GM04504 (cell line): ENCODE measurements at regions not wholly inside any gene's neighbourhood (a gene's known extent, or its start where the extent isn't known, plus 50 kb on each side); places are given as distances from the start of the nearest gene placed in this dataset.

Experiments used
- DNase-seq: peaks from one replicate; pipeline ENCODE4 v3.0.0-alpha.2; 2012; ENCODE audit warnings: low read depth

DNA sequence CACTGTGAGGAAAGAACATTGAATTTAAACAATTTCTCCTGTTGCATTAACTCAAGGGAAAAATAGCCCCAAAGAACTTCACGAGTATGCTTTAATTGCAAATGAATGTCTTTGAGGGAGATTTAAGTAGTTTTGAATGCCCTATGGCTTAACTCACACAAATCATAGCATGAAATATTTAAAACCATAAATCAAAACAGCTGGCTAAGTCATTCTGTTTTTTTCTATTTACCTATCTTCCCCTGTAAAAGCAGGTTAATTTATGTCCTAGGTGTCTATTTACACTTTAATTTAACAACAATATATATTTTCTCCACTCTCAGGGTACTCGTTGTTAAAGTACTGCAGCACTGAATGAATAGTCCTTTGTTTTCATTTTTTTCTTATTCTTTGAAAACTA, 118.8 kb upstream of the PIEZO2 start:
- no peak for DNase-seq

DNA sequence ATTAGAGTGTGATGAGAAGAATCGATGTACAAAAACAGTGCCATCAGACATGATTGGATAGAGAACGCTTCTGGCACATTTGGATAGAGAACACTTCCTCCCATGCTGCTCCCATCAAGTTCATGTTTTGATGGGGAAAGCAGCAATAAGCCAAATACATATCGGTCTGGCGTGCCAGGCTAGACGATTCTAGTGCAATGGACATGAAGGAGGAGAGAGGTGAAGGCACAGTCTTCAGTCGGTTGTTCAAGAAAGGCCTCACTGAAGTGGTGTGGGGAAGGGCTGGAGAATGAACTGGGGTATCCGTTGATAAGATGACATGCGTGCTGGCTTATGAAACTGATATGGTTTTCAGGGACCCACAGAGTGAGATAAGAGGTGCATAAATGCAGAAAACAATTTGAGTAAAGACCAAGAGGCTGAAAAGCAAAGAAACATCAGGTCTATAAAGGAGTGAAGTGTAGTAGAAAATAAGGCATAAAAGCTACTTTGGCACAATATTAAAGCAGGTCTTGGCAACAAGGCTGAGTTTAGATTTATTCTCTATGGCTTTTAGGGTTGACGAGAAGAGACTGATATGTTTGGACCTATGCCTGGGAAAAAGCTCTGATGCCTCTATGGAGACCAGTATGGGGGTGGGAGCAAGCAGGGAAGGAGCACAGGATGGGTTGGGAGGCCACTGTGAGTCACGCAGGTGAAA, 117.6 kb upstream of the PIEZO2 start:
- no peak for DNase-seq

DNA sequence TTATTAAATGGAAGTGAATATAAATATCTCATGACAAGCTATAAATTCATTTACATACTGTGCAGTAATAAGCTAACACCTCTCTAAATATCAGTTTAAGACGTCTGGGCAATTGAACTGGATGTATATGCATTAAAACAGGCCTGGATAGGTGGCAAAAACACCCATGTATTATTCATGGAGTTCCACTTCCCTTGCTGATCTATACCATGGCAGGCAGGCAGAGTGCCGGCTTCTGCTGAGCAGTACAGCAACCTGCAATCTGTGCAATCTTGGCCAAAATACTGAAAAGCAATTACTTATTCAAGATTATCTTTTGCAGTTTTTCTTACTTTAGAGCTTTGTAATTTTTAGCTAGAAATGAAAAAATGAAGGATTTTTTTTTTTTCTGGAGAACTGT, 112.1 kb upstream of the PIEZO2 start:
- no peak for DNase-seq

DNA sequence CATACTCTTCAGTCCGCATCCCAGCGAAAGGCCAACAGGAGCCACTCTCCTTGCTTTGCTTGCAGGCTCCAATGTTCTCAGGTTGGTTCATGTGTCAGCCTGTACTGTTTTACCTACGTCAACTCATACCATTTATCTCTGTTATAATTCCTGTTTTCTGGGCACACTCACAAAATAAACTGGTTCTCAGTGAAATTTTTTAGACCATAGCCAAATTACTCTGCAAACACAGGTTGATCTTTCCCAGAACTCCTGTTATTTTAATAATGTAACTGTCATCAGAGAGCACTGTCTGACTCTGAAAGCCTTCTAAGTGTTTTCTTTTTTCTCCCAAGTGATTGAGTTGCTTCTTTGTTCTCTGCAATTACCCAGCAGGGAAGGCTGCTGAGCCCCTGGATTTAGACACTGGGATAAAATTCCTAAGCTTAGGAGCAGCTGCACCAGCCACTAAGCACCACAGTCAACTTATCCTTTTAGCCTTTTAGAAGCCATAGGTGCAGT, 111.6 kb upstream of the PIEZO2 start:
- no peak for DNase-seq

DNA sequence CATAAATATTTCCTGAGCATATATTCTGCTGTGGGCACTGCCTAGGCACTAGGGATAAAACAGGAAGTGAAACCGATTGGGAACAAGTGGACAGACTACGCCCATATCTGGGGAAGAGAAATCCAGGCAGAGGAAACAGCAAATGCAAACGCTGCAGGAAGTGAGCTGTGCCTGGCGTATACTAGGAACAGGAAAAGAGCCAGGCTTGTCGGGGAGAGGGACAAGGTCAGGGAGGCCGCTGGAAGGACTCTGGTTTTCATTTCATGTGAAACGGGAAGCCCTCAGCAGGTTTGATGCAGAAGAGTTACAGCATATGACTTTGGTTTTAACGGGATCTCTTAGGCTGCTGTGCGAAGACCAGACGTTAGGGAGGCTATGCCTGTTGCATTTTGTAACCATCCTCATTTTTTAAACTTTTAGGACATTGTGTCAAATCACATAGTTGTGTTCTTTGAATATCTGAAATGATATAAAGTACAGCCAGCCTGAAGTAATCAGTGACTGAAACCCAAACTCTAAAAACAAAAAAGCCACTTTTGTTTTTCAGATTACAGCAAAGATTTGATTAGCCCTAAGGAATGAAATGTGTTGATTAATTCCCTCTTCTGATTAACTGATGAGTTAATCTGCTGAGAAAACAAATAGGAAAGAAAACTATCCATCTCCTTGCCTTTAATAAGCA, 110.2 kb upstream of the PIEZO2 start:
- DNase-seq, result no peak

DNA sequence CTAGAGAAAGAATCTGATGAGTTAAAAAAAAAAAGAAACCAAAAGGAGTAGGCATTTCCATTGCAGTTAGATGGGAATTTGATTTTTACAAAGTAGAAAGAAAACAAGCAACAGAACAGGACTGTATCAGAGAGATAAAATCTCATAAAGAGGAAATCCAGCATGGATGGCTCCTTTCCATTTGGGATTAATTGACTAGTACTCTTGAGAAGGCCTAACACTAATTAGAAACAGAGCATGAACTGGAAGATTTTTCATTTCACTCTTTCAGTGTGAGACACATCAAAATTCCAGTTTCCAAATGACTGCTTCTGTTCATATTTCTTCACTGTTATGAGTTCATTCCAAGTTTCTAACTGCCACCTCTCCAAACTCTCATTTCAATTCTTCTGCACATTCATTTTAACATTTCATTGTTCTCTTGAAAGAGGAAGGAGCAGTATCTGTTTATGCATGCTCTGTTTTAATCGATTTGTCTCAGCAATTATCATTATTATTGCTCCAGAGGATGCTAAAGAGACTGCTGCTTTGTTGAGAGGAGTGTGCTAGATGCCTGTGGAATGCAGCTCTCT, 108.8 kb upstream of the PIEZO2 start:
- DNase-seq, result peak; percentile 38

DNA sequence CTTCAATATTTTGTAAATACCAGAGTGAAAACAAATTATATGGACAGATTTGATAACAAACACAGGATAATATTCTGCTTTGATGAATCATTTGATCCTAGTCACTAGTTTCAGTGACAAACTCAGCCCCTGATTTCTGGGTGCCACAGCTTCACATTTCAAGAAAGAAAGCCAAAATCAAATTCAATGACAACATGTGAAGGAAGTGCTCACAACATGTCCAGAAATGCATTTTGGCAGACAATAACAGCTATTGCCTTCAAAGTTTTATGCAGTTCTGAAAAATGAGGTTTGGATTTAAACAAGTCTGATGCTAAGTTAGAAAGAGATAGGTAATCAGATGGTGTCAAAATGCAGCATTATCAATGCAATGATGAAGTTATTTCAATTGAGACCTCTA, 106.9 kb upstream of the PIEZO2 start:
- DNase-seq, result no peak

DNA sequence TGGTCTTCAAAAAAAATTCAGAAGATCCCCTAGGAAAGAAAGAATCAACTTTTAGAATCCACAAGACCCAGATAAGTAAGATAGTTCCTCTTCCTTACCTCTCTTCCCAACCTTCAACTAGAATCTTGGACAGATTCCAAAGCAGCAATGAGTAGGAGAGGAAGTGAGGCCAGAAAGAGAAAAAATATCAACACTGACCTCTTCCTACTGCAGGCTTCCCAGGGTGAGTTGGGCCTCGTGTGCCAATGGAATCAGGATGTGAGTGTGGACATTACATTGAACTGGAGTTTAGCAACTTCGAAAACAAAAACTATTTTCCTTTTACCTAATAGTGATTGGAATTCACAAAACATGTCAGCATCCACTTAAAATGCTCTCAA, 102.5 kb upstream of the PIEZO2 start:
- DNase-seq, result peak; percentile 7

DNA sequence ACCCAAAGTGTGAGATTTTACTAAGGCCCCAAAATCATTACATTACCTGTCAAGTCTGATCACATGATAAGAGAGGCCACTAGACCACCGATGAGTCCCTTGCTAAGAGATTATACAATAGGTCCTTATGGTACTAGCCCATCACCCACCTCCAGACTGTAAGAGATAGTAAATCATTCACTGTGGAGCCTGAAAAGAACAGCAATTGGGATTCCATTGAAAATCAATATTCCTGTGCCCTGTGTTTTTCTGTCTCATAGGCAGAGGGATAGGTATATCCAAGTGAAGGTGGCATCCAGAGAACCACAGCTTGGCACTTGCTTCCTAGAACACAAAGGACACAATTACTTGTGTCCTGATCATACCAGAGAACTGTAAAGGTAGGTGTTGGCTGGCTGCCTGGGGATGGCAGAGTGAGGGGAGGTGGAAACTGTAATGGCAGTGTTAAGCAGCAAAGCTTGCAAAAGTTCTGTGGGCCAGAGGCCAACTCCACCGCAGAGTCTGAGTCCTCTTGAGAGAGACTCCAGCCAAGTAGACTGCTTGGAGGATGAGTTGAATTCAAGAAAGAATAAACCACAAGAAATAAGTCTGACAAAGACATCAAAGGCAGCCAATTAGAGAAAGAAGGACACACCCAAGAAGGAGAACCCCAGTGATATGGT, 102.0 kb upstream of the PIEZO2 start:
- DNase-seq, result peak; percentile 49

DNA sequence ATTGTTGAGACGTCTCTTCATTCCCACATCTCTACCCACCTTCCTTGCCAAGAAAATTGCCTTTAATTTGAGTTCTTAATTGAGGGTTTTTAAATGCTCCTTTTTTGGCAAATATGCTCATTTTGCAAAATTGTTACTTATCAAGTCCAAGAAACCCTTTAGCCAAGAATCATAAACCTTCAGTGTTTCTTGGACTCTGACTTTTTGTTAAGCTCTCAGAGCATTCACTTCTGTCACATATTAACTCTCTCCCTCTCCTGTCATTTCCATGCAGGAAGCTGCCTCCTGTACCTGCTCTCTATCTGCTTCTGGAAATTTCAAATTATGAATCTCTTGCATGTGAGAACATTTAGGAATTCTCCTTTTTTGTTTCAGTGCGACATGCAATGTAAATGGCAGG, 100.0 kb upstream of the PIEZO2 start:
- DNase-seq, result no peak

DNA sequence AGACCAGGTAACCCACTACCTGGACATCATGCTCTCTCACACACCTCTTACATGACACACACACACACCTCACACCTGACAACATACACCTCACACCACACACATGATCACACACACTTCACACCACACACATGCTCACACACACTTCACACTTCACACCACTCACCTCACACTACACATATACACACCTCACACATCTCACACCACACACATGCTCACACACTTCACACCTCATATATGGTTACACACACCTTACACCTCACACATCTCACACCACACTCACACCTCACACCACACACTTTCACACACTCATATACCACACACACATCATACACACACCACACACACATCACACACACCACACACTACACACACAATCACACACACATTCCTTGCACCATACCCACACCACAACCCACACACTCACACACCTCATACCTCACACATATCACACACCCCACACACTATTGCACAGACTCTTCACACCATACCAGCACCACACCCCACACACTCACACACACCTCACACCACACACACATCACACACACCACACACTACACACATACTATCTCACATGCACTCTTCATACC, 98.1 kb upstream of the PIEZO2 start:
- DNase-seq, result no peak

DNA sequence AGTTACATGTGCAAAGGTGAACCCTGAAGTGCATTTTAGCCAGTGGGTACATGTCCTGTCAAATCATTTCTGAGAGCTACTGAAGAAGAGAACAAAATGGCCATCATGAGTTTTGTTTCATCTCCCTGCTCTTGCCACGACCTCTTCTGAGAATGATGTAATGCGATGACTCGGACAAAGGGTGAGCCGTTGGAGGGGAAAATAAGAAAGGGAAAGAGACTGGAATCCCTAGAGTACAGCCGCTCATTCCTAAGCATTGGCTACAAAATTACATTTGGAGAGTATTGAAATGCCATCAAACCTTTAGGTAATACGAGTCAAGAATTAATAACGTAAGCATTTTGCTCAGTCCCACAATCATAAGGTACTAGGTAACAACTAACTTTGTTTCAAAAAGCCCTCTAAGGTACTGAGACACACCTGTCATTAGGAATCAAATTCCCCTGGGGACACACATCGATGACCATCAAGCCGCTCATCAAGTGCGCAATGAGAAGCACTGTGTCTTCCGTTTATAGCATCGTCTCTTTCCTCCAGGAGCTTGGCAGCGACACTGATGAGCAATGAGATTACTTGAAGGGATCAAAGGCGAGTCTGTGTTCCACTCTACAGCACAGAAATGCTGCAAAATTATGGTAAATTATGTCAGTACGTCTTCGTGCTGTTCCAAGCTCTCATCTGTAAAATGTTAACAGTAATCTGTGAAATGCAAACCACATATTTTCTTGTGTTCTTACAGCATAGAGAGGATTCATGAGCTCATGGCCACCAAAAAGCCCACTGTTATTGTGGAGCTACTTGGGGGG, 97.3 kb upstream of the PIEZO2 start:
- DNase-seq, result peak; percentile 66

DNA sequence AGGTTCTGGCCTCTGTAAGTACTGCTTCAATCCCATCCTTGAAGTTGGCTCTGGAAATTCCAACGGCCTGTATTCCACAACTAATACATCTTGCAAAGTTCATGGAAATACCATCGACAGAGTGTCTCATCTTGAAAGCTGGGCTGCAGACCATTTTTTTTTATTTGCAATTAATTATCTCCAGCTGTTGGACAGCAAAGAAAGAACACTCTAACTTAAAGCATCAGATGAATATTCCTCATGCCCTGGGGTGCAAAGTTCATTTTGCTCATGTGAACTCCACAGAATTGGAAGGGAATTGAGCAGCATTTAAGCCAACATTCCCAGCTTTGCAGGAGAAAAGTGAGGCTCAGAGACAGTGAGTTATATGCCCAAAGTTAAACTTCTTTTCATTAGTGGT, 96.5 kb upstream of the PIEZO2 start:
- peak; percentile 60 for DNase-seq

DNA sequence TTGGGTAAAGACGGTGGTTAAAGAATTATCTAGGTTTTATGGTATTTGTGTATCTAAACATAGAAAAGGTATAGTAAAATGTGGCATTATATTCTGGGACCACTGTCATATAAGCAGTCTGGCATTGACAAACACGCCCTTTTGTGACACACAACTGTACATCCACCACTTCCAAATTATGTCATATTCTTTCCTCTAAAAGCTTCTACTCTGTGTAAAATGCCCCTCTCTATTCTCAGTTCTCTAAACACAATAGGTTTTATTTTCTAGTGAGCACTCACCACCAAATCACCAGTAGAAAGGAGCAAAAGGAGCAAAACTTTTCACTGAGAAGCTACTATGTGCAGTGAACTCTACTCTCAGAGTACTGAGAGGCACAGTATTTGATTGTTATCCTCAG, 88.1 kb upstream of the PIEZO2 start:
- no peak for DNase-seq

DNA sequence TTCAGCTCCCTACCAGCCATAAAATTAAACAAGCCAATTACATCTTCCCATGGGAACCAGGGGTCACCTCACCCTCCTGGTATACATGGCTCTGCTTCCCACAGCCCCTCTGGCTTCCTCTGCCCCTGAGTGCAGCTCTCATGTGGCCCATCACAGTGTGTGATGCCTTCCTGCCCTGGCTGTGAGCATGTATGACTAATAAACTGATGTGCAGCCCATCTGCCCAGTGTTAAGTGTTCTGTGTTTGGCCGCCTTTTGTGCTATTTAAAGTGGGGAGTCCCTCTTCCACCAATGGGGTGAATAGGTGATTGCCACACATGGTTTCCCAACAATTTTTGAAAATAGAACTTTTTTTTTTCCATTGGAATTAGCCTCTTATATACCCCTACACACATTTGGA, 87.7 kb upstream of the PIEZO2 start:
- DNase-seq, result no peak

DNA sequence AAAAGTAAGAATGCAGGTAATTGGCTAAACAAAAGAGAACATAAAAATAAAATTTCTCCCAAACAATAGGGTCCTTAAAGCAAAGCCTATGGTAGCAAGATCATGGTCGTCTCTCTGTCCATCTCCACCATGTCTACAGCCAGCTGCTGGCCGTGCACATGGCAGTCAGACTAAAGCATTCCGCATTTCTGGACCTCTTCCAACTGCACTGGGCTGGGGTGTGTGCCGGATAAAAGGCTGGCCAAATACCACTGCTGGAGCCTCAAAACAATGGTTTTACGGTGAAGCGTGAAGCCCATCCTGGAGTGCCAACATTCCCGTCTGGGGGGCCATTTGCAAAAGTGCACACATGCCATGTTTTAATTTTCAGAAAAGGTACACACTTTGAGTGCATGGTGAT, 74.8 kb upstream of the PIEZO2 start:
- DNase-seq, result no peak

DNA sequence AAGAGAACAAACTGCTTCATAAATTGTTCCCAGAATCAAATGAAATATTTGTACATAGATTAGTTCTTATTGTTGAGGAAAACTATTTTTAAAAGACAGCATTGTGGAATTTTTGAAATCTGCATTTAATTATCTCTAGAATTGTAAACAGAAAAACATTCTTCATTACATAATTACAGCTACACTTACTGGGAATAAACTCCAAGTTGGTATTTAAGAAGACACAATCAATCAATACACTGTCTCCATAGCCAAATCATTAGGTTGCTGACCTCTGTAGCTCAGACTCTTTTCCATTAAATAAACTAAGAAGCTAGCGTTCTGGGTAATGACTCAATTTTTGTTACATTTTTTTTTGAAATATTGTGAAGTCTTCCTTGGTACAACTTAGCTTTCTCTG, 70.2 kb upstream of the PIEZO2 start:
- DNase-seq, result peak; percentile 3

DNA sequence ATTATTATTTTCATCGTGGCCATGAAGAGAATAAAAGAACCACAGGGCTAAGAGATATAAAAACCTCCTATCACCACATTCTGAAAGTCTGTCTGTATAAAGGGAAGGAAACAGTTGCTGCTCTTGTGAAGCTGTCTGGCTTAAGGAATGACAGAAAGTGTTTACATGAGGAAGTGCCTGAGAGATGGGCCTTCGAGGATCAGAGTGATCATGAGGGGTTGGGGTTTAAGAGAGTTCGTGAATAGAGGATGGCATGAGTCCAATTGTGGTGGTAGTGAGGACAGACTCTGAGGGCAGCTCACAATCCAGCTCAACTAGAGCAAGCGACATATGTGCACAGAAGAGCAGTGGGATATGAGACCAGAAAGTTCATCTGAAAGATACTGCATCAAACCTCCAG, 65.8 kb upstream of the PIEZO2 start:
- DNase-seq, result no peak

DNA sequence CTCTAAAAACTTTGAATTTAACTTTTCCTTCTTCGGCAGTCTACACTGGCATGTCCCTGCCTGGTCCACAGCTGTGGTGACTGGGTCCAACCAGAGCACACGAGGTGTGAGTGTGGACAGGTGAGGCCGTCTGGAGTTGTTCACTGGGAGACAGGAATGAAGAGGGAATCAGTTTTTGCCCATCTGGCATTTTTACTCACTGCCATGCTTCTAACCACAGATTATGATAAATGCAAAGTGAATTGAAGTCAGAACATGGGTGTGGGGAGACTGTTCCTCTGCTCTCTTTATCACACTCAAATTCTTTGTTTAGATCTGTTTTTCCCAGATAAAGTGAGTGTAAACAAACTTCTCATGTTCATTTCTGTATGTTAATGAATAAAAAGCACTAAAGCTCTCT, 54.7 kb upstream of the PIEZO2 start:
- DNase-seq, result no peak

DNA sequence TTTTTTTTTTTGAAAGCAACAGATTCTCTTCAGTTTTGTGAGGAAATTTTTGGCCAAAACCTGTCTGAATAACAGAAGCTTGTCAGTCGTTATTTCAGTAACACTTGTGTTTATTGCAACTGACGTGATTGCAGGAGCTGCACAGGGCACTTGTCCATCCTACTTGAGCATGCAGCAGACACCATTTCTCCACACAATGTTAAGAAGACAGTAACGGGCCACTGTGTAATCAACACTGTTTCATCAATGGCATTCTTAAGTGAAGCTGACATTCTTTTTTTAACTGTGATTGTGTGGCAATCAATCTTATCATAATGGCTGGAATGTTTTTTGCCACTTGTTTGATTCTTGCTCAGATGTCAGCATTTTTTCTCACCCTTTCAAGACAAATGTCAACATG, 50.1 kb upstream of the PIEZO2 start:
- DNase-seq, result no peak
